SK-N-SH (cell line): ENCODE measurements at regions not wholly inside any gene's neighbourhood (a gene's known extent, or its start where the extent isn't known, plus 50 kb on each side); places are given as distances from the start of the nearest gene placed in this dataset.

ENCODE experiments used
- CTCF ChIA-PET: fragments of 300-600, 350-600 bp; formaldehyde crosslinking; extraction: SDS; loops from one replicate; lab custom pipeline; 2021; lab: Yijun Ruan, JAX
- POLR2A ChIA-PET: fragments of 350-600 bp; sonication (Branson Sonifier 250); formaldehyde crosslinking; extraction: SDS; loops from one replicate; lab custom pipeline; 2020; ENCODE audit warnings: antibody characterized with exemption, inconsistent platforms; lab: Yijun Ruan, JAX
- DNase-seq: peaks from one replicate; pipeline ENCODE4 v3.0.0; 2012
- H2AFZ ChIP-seq: fragments of 200-600 bp; sonication (generic); 2 replicates; pipeline ENCODE4 v1.8.1; 2016; ENCODE audit warnings: antibody characterized with exemption, mild to moderate bottlenecking, low read depth
- H3F3A ChIP-seq: fragments of 200-600 bp; sonication (generic); replicated peaks from 2 replicates; pipeline ENCODE3; 2016; ENCODE audit warnings: antibody characterized with exemption, mild to moderate bottlenecking; ENCODE audit not compliant: insufficient read depth
- H3K27ac ChIP-seq, 2 experiments: fragments of 200-500 bp in 1 of 2; fragments of 200-600 bp in 1 of 2; sonication (Bioruptor generic) in 1 of 2; sonication (generic), shearing (Covaris generic) in 1 of 2; 2 replicates each; pipeline versions ENCODE4 v1.5.1 to v1.6.1; 2014 to 2016; ENCODE audit warnings: low read depth in 2 of 2, inconsistent platforms in 1 of 2, low read length in 1 of 2, mild to moderate bottlenecking in 1 of 2, mixed read lengths in 1 of 2
- H3K27me3 ChIP-seq: fragments of 200-600 bp; sonication (generic), shearing (Covaris generic); 2 replicates; pipeline ENCODE4 v1.6.1; 2016; ENCODE audit warnings: mixed run types; ENCODE audit not compliant: insufficient read depth
- H3K36me3 ChIP-seq, 2 experiments: fragments of 200-500 bp in 1 of 2; fragments of 200-600 bp in 1 of 2; sonication (Bioruptor generic) in 1 of 2; sonication (generic) in 1 of 2; replicated peaks in 1 of 2; 2 replicates each; pipeline versions ENCODE3 to v1.5.1; 2014 to 2016; ENCODE audit warnings: low read length in 1 of 2, mild to moderate bottlenecking in 1 of 2; ENCODE audit not compliant: insufficient read depth in 2 of 2, control insufficient read depth in 1 of 2
- H3K4me1 ChIP-seq, 2 experiments: fragments of 200-500 bp in 1 of 2; fragments of 200-600 bp in 1 of 2; sonication (Bioruptor generic) in 1 of 2; sonication (generic), shearing (Covaris generic) in 1 of 2; 2 replicates each; pipeline versions ENCODE4 v1.5.1 to v1.6.1; 2014 to 2016; ENCODE audit warnings: low read depth in 1 of 2, low read length in 1 of 2, mixed run types in 1 of 2; ENCODE audit not compliant: insufficient read depth in 2 of 2, control insufficient read depth in 1 of 2
- H3K4me2 ChIP-seq: fragments of 200-600 bp; sonication (generic), shearing (Covaris generic); 2 replicates; pipeline ENCODE4 v1.6.1; 2017; ENCODE audit warnings: mixed run types
- H3K4me3 ChIP-seq, 2 experiments: fragments of 200-500 bp in 1 of 2; fragments of 200-600 bp in 1 of 2; sonication (Bioruptor generic) in 1 of 2; sonication (generic), shearing (Covaris generic) in 1 of 2; 2 replicates each; pipeline versions ENCODE4 v1.5.1 to v1.8.1; 2014 to 2016; ENCODE audit warnings: low read depth in 2 of 2, inconsistent platforms in 1 of 2, low read length in 1 of 2, mild to moderate bottlenecking in 1 of 2, mixed read lengths in 1 of 2, moderate library complexity in 1 of 2
- H3K79me2 ChIP-seq: fragments of 200-600 bp; sonication (generic); 2 replicates; pipeline ENCODE4 v1.8.1; 2017; ENCODE audit warnings: mild to moderate bottlenecking; ENCODE audit not compliant: insufficient read depth
- H3K9ac ChIP-seq: fragments of 200-600 bp; sonication (generic); 2 replicates; pipeline ENCODE4 v1.6.1; 2017; ENCODE audit warnings: mixed run types
- H3K9me2 ChIP-seq: fragments of 200-600 bp; sonication (generic); 2 replicates; pipeline ENCODE4 v1.6.1; 2017; ENCODE audit warnings: mixed run types
- H3K9me3 ChIP-seq: fragments of 200-600 bp; sonication (generic); 2 replicates; pipeline ENCODE4 v1.6.1; 2017; ENCODE audit warnings: mixed run types, mild to moderate bottlenecking, moderate library complexity
- H4K20me1 ChIP-seq: fragments of 200-600 bp; sonication (generic); 2 replicates; pipeline ENCODE4 v1.6.1; 2017; ENCODE audit warnings: mild to moderate bottlenecking, mixed run types; ENCODE audit not compliant: insufficient read depth
- CHD2 ChIP-seq: fragments of 150-350 bp; IDR thresholded peaks from 2 replicates; pipeline ENCODE4 v1.6.1; 2018; ENCODE audit warnings: low read length; ENCODE audit not compliant: partially characterized antibody
- FOXM1 ChIP-seq: IDR thresholded peaks from 2 replicates; pipeline ENCODE4 v1.4.0; 2012; ENCODE audit warnings: low read depth, mild to moderate bottlenecking
- GATA2 ChIP-seq: sonication (generic); formaldehyde crosslinking; IDR thresholded peaks from 2 replicates; pipeline ENCODE4 v1.5.0; 2020; ENCODE audit warnings: mild to moderate bottlenecking, missing genetic modification reagents
- JUND ChIP-seq: IDR thresholded peaks from 2 replicates; pipeline ENCODE4 v1.4.0; 2012
- MEF2A ChIP-seq: IDR thresholded peaks from 2 replicates; pipeline ENCODE4 v1.4.0; 2012; ENCODE audit warnings: low read depth, borderline replicate concordance
- NFIC ChIP-seq: IDR thresholded peaks from 2 replicates; pipeline ENCODE4 v1.4.0; 2012; ENCODE audit warnings: borderline replicate concordance
- NRF1 ChIP-seq: IDR thresholded peaks from 2 replicates; pipeline ENCODE4 v1.6.1; 2012; ENCODE audit warnings: low read depth, mild to moderate bottlenecking, low read length
- POLR2AphosphoS5 ChIP-seq: IDR thresholded peaks from 2 replicates; pipeline ENCODE4 v1.6.1; 2012; ENCODE audit warnings: low read depth, low read length
- WGBS: methylation state at CpG from one replicate; pipeline ENCODE4 v1.1.6; 2017; ENCODE audit warnings: low lambda C conversion rate; 5-methylcytosine and 5-hydroxymethylcytosine counted together
- TF ChIP-seq, protein P1 (sequence below): fragments of 150-350 bp; IDR thresholded peaks from 2 replicates; pipeline ENCODE4 v1.6.1; 2017; ENCODE audit warnings: antibody characterized with exemption, low read length, low read depth, borderline replicate concordance

DNA sequence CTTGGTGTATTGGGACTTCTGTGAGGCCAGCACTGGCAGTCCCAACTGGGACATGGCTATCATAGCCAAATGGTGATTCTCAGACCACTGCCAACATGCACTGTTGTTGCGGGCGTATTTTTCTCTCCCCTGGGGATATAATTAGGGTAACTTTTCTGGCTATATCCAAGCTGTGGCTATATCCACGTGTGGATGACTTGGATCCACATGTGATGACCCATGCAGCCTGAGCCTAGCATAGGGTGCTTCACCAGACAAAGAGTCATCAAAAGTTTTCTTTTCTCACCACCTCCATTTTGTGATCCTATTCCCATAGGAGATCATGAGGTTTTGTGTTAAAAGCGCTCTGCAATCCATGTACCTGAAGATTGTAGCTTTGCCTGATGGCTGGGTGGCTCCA, 51.2 kb upstream of the CSF3R start:
- Histone ChIP-seq H3K36me3 (no peaks in the 10 kb centered on the region), H3K4me2 (no peak overlapping the region), H3K27me3 (no peaks in the 10 kb centered on the region), H3K27ac (no peak overlapping the region), H3K9ac (no peak overlapping the region), H2AFZ (no peak overlapping the region), H3K9me3 (no peaks in the 10 kb centered on the region), H3K9me2 (no peaks in the 10 kb centered on the region), H3F3A (no peaks in the 10 kb centered on the region), H3K4me3 (no peak overlapping the region), H3K4me1 (peaks cover 0 to 10% of the 10 kb centered on the region in 2 experiments; a peak in 1 of 4 replicates), H4K20me1 (no peaks in the 10 kb centered on the region), H3K79me2 (no peaks in the 10 kb centered on the region)
- CTCF ChIA-PET, result interaction anchor here (1.2 to 4.6 kb wide), 5 partner anchors 9 to 42 kb away, joined by 3 to 39 read pairs (median 6); no protein-coding TSS in a partner anchor
- DNase-seq, result no peak
- TF ChIP-seq NFIC (no peak), CHD2 (no peak), POLR2AphosphoS5 (no peak), MEF2A (no peak), GATA2 (no peak), JUND (no peak), FOXM1 (no peak)
- TF ChIP-seq, protein P1, sequence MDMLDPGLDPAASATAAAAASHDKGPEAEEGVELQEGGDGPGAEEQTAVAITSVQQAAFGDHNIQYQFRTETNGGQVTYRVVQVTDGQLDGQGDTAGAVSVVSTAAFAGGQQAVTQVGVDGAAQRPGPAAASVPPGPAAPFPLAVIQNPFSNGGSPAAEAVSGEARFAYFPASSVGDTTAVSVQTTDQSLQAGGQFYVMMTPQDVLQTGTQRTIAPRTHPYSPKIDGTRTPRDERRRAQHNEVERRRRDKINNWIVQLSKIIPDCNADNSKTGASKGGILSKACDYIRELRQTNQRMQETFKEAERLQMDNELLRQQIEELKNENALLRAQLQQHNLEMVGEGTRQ, result no peak
- POLR2A ChIA-PET, result no interaction called here
- WGBS, result 52% methylated on average over 4 of the region's 4 CpGs

DNA sequence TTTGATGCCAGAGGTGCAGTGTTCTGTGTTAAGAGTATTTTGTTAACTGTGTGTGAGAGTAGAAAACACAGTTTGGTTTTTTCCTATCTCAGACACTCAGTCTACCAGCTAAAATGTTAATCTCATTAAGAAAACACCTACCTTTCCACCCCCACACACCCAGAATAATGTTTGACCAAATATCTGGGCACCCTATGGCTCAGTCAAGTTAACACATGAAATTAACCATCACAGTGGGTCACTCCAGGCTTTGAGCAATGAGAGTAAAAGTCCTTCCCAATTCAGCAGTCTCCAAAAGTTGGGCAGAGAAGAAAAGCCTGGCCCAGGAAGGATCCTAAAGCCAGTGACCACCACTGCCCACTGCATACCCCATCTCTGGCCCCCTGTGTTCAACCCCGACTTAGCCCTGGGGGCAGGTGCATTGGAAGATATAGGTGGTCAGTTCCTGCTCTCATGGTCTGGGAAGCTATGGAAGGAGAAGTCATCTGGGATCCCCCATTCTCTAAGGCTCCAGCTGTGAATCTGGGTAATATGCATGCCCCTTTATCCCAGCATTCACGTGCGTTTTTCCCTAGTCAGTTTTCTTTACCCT, 50.2 kb upstream of the CSF3R start:
- Histone ChIP-seq H3K9me2 (no peaks in the 10 kb centered on the region), H3K27me3 (no peaks in the 10 kb centered on the region), H2AFZ (no peak overlapping the region), H3K9ac (no peak overlapping the region), H4K20me1 (no peaks in the 10 kb centered on the region), H3F3A (no peaks in the 10 kb centered on the region), H3K36me3 (no peaks in the 10 kb centered on the region), H3K4me3 (no peak overlapping the region), H3K27ac (no peak overlapping the region), H3K4me1 (peaks cover 0 to 13% of the 10 kb centered on the region in 2 experiments; a peak in 1 of 4 replicates), H3K79me2 (no peaks in the 10 kb centered on the region), H3K4me2 (no peak overlapping the region), H3K9me3 (no peaks in the 10 kb centered on the region)
- CTCF ChIA-PET, result interaction anchor here (1.0 to 4.6 kb wide), 5 partner anchors 10 to 43 kb away, joined by 3 to 39 read pairs (median 6); no protein-coding TSS in a partner anchor
- DNase-seq, result no peak
- POLR2A ChIA-PET, result no interaction called here
- WGBS, result 31% methylated on average over 3 of the region's 3 CpGs
- no peak for TF ChIP-seq NRF1
